H9 (cell line): ENCODE measurements at regions not wholly inside any gene's neighbourhood (a gene's known extent, or its start where the extent isn't known, plus 50 kb on each side); places are given as distances from the start of the nearest gene placed in this dataset.

Source experiments
- DNase-seq: peaks from one replicate; pipeline ENCODE4 v3.0.0-alpha.2; 2017
- H2AFZ ChIP-seq: one replicate; pipeline ENCODE4 v1.6.1; 2013; ENCODE audit warnings: mild to moderate bottlenecking, low read length, control low read depth, moderate library complexity
- H2AK5ac ChIP-seq: 2 replicates; pipeline ENCODE4 v1.6.1; 2013; ENCODE audit warnings: low read length, control low read depth, mixed read lengths; ENCODE audit not compliant: insufficient read length
- H2BK120ac ChIP-seq: one replicate; pipeline ENCODE4 v1.6.1; 2013; ENCODE audit warnings: low read depth, mild to moderate bottlenecking, low read length, control low read depth, inconsistent platforms; ENCODE audit not compliant: poor library complexity, severe bottlenecking
- H2BK12ac ChIP-seq: 2 replicates; pipeline ENCODE4 v1.6.1; 2013; ENCODE audit warnings: low read length, control low read depth, mixed read lengths, low read depth; ENCODE audit not compliant: insufficient read length
- H2BK15ac ChIP-seq: 2 replicates; pipeline ENCODE4 v1.6.1; 2013; ENCODE audit warnings: low read depth, low read length, control low read depth
- H2BK20ac ChIP-seq: one replicate; pipeline ENCODE4 v1.6.1; 2013; ENCODE audit warnings: low read depth, mild to moderate bottlenecking, low read length, control low read depth, inconsistent platforms; ENCODE audit not compliant: poor library complexity, severe bottlenecking
- H2BK5ac ChIP-seq: 2 replicates; pipeline ENCODE4 v1.6.1; 2013; ENCODE audit warnings: low read length, control low read depth, mixed read lengths; ENCODE audit not compliant: insufficient read length
- H3K14ac ChIP-seq: 2 replicates; pipeline ENCODE4 v1.6.1; 2013; ENCODE audit warnings: low read length, control low read depth; ENCODE audit not compliant: insufficient read depth
- H3K18ac ChIP-seq: 2 replicates; pipeline ENCODE4 v1.6.1; 2013; ENCODE audit warnings: low read depth, mild to moderate bottlenecking, mixed read lengths, low read length, control low read depth; ENCODE audit not compliant: insufficient read length
- H3K23ac ChIP-seq: 2 replicates; pipeline ENCODE4 v1.6.1; 2013; ENCODE audit warnings: low read length, control low read depth, mixed read lengths, low read depth; ENCODE audit not compliant: insufficient read length
- H3K23me2 ChIP-seq: 2 replicates; pipeline ENCODE4 v1.6.1; 2013; ENCODE audit warnings: low read depth, mild to moderate bottlenecking, mixed read lengths, low read length, control low read depth; ENCODE audit not compliant: insufficient read length, poor library complexity, severe bottlenecking
- H3K27ac ChIP-seq: 2 replicates; pipeline ENCODE4 v1.5.1; 2013; ENCODE audit warnings: low read length, control low read depth, mixed read lengths, low read depth; ENCODE audit not compliant: insufficient read length
- H3K27me3 ChIP-seq: 2 replicates; pipeline ENCODE4 v1.6.1; 2013; ENCODE audit warnings: low read length, control low read depth, inconsistent platforms; ENCODE audit not compliant: insufficient read depth
- H3K4ac ChIP-seq: 2 replicates; pipeline ENCODE4 v1.6.1; 2013; ENCODE audit warnings: low read depth, mild to moderate bottlenecking, control low read depth, inconsistent platforms, low read length, moderate library complexity
- H3K4me1 ChIP-seq: 2 replicates; pipeline ENCODE4 v1.6.1; 2013; ENCODE audit warnings: low read length, control low read depth, inconsistent platforms; ENCODE audit not compliant: insufficient read depth
- H3K4me2 ChIP-seq: 2 replicates; pipeline ENCODE4 v1.6.1; 2013; ENCODE audit warnings: low read length, control low read depth, mixed read lengths; ENCODE audit not compliant: insufficient read length, insufficient read depth
- H3K56ac ChIP-seq: 2 replicates; pipeline ENCODE4 v1.6.1; 2013; ENCODE audit warnings: low read depth, mild to moderate bottlenecking, mixed read lengths, low read length, control low read depth; ENCODE audit not compliant: insufficient read length
- H3K79me1 ChIP-seq: 2 replicates; pipeline ENCODE4 v1.6.1; 2013; ENCODE audit warnings: low read depth, mild to moderate bottlenecking, moderate library complexity, low read length, control low read depth, inconsistent platforms; ENCODE audit not compliant: insufficient read depth, poor library complexity, severe bottlenecking
- H3K79me2 ChIP-seq: 2 replicates; pipeline ENCODE4 v1.6.1; 2013; ENCODE audit warnings: low read length, control low read depth, inconsistent platforms; ENCODE audit not compliant: insufficient read depth
- H3K9ac ChIP-seq: 2 replicates; pipeline ENCODE4 v1.6.1; 2013; ENCODE audit warnings: low read length, control low read depth, mixed read lengths; ENCODE audit not compliant: insufficient read length; ENCODE audit errors: extremely low read depth
- H3K9me3 ChIP-seq: one replicate; pipeline ENCODE4 v1.6.1; 2013; ENCODE audit warnings: low read depth, low read length, inconsistent platforms; ENCODE audit not compliant: control insufficient read depth
- H3T11ph ChIP-seq: one replicate; pipeline ENCODE4 v1.6.1; 2013; ENCODE audit warnings: mild to moderate bottlenecking, low read length, control low read depth, inconsistent platforms
- H4K20me1 ChIP-seq: one replicate; pipeline ENCODE4 v1.6.1; 2013; ENCODE audit not compliant: control insufficient read depth, insufficient read length, insufficient read depth
- H4K5ac ChIP-seq: 2 replicates; pipeline ENCODE4 v1.6.1; 2013; ENCODE audit warnings: low read depth, mild to moderate bottlenecking, mixed read lengths, low read length, control low read depth; ENCODE audit not compliant: insufficient read length
- H4K8ac ChIP-seq: replicated peaks from 2 replicates; pipeline ENCODE4 v1.6.1; 2013; ENCODE audit warnings: low read length, control low read depth, mixed read lengths, low read depth; ENCODE audit not compliant: insufficient read length
- H4K91ac ChIP-seq: 2 replicates; pipeline ENCODE4 v1.6.1; 2013; ENCODE audit warnings: low read depth, mild to moderate bottlenecking, moderate library complexity, mixed read lengths, low read length, control low read depth; ENCODE audit not compliant: insufficient read length
- H3K27ac Mint-ChIP-seq, 3 experiments: 2 replicates in 2 of 3; 3 replicates in 1 of 3; pipeline ENCODE4 v1.8.0; 2020 to 2021; ENCODE audit warnings: mixed read lengths in 3 of 3, mild to moderate bottlenecking in 1 of 3, moderate library complexity in 1 of 3
- H3K27me3 Mint-ChIP-seq: 2 replicates; pipeline ENCODE4 v1.8.0; 2021; ENCODE audit warnings: low read depth, mild to moderate bottlenecking, moderate library complexity, mixed read lengths
- H3K36me3 Mint-ChIP-seq, 3 experiments: 2 replicates in 2 of 3; 3 replicates in 1 of 3; pipeline ENCODE4 v1.8.0; 2020 to 2021; ENCODE audit warnings: low read depth in 3 of 3, mixed read lengths in 3 of 3; ENCODE audit not compliant: insufficient read depth in 1 of 3
- H3K4me1 Mint-ChIP-seq, 2 experiments: 2 replicates each; pipeline ENCODE4 v1.8.0; 2020; ENCODE audit warnings: mixed read lengths in 2 of 2
- H3K4me3 Mint-ChIP-seq, 2 experiments: 2 replicates in 1 of 2; 3 replicates in 1 of 2; pipeline ENCODE4 v1.8.0; 2020 to 2021; ENCODE audit warnings: mild to moderate bottlenecking in 2 of 2, mixed read lengths in 2 of 2, moderate library complexity in 1 of 2
- H3K9me3 Mint-ChIP-seq, 2 experiments: 2 replicates in 1 of 2; 3 replicates in 1 of 2; pipeline ENCODE4 v1.8.0; 2020; ENCODE audit warnings: mild to moderate bottlenecking in 2 of 2, mixed read lengths in 2 of 2, moderate library complexity in 1 of 2
- WGBS: extraction: QIAGEN DNeasy Blood & Tissue Kit; methylation state at CpG from one replicate; pipeline ENCODE4 v1.1.7; 2013; ENCODE audit warnings: missing lambda C conversion rate, low lambda C conversion rate, mixed read lengths; ENCODE audit not compliant: insufficient read length; ENCODE audit errors: extremely low coverage; 5-methylcytosine and 5-hydroxymethylcytosine counted together
- TF ChIP-seq, protein P1 (sequence below): fragments of 200-600 bp; sonication (generic); conservative IDR thresholded peaks from 3 replicates; pipeline ENCODE4 v1.8.0; 2021; ENCODE audit warnings: antibody characterized with exemption, mild to moderate bottlenecking

DNA sequence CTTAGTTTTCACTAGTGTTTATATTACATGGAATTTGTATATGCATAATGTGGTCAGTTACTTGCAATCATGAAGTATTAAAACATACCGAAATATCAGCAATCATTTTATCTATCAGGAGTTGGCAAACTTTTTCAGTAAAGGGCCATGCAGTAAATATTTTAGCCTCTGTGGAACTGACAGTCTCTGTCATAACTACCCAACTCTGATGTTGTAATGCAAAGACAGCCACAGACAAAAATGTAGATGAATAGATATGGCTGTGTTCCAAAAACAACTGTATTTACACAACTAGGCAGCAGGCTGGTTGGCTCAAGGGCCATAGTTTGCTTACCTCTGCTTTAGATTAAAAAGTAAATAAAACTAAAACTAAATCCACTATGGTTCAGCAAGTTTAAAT is 200.2 kb downstream of the HS3ST1 start:
- Histone ChIP-seq H3K9ac (no peak overlapping the region), H3K18ac (no peak overlapping the region), H2BK20ac (no peak overlapping the region), H3K56ac (no peak overlapping the region), H3K23ac (no peak overlapping the region), H2AK5ac (no peak overlapping the region), H2BK5ac (no peak overlapping the region), H4K8ac (no peak overlapping the region), H2BK120ac (no peak overlapping the region), H3K4ac (no peak overlapping the region), H2AFZ (no peak overlapping the region), H3K79me1 (no peaks in the 10 kb centered on the region), H3K14ac (no peak overlapping the region), H4K5ac (no peak overlapping the region), H3K27ac (no peak overlapping the region), H2BK15ac (no peak overlapping the region), H2BK12ac (no peak overlapping the region), H3K27me3 (no peaks in the 10 kb centered on the region), H3K4me1 (peaks cover 20% of the 10 kb centered on the region; the same call in 1 of the 2 replicates), H4K20me1 (no peaks in the 10 kb centered on the region), H4K91ac (no peak overlapping the region), H3K23me2 (peaks cover 3% of the 10 kb centered on the region), H3K4me2 (no peak overlapping the region), H3T11ph (no peak overlapping the region), H3K79me2 (no peaks in the 10 kb centered on the region), H3K9me3 (no peaks in the 10 kb centered on the region)
- Mint-ChIP-seq H3K36me3 (no peaks in the 10 kb centered on the region), H3K4me1 (peaks cover 43 to 62% of the 10 kb centered on the region in 2 experiments), H3K27ac (no peak overlapping the region), H3K4me3 (no peak overlapping the region), H3K9me3 (no peaks in the 10 kb centered on the region; a peak in 1 of 5 replicates), H3K27me3 (no peaks in the 10 kb centered on the region)
- TF ChIP-seq, protein P1, sequence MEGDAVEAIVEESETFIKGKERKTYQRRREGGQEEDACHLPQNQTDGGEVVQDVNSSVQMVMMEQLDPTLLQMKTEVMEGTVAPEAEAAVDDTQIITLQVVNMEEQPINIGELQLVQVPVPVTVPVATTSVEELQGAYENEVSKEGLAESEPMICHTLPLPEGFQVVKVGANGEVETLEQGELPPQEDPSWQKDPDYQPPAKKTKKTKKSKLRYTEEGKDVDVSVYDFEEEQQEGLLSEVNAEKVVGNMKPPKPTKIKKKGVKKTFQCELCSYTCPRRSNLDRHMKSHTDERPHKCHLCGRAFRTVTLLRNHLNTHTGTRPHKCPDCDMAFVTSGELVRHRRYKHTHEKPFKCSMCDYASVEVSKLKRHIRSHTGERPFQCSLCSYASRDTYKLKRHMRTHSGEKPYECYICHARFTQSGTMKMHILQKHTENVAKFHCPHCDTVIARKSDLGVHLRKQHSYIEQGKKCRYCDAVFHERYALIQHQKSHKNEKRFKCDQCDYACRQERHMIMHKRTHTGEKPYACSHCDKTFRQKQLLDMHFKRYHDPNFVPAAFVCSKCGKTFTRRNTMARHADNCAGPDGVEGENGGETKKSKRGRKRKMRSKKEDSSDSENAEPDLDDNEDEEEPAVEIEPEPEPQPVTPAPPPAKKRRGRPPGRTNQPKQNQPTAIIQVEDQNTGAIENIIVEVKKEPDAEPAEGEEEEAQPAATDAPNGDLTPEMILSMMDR: no peak
- no peak for DNase-seq
- WGBS: no CpG with 5 or more reads among the region's 1 CpG
